HFF-Myc (cell line): ENCODE measurements at regions not wholly inside any gene's neighbourhood (a gene's known extent, or its start where the extent isn't known, plus 50 kb on each side); places are given as distances from the start of the nearest gene placed in this dataset.
"Not testable (repeated sequence)": the region's sequence is repeated elsewhere in the genome, so short reads cannot be mapped to it uniquely, and the experiment has no call there.

Experiments
- DNase-seq: peaks from one replicate; pipeline ENCODE4 v3.0.0-alpha.2; 2011; ENCODE audit warnings: low read depth; ENCODE audit errors: extremely low read depth
- H3K4me3 ChIP-seq: replicated peaks from 2 replicates; pipeline ENCODE4 v1.5.1; 2011; ENCODE audit warnings: low read depth, mild to moderate bottlenecking, control low read depth, low read length
- CTCF ChIP-seq: IDR thresholded peaks from 2 replicates; pipeline ENCODE4 v1.5.1; 2012; ENCODE audit warnings: mild to moderate bottlenecking, low read depth, low read length, control low read depth; ENCODE audit errors: missing control alignments

DNA sequence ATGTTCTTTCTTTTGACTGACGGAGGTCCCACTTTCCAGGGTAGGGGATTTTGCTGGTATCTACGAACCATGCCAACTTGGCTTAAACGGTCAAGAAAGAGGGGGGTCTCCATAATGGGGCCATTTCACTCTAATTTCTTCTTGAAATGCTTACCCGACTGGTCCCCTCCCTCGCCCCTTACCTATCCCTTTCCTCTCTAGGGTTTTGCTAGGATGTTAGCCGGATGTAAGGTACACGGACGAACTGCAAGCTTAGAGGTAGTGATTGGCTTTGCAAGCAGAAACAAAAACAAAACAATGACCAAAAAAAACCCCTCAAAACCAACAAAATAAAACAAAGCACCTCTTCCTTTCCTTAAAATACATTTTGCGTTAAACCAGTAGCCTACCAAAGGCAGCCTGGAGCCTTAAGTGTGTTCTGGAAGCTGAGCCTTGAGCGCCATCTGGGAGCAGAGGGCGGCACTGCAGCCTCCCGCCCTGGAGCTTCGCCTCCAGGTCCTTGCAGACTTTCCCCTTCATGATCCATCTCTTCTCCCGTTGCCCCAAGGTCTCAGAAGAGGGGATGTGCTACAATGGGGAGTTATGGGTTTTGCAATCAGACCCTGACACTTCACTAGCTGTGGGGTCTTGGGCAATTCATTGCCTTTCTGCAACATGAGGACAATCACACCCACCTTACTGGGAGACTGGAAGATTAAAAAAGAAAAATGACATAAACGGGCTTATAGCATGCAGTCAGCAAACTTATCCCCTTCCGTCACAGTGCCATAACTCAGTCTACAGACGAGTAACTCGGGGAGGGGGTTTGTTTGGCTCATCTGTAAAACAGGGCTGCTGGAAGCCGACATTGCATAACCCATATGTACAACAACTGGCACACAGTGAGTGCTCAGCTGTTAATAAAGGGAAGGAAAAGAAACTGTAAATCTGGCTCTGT lies 125.9 kb upstream of the RRN3 start:
- H3K4me3 ChIP-seq, DNase-seq: not testable (repeated sequence)
- TF ChIP-seq CTCF = peak; percentile 61

DNA sequence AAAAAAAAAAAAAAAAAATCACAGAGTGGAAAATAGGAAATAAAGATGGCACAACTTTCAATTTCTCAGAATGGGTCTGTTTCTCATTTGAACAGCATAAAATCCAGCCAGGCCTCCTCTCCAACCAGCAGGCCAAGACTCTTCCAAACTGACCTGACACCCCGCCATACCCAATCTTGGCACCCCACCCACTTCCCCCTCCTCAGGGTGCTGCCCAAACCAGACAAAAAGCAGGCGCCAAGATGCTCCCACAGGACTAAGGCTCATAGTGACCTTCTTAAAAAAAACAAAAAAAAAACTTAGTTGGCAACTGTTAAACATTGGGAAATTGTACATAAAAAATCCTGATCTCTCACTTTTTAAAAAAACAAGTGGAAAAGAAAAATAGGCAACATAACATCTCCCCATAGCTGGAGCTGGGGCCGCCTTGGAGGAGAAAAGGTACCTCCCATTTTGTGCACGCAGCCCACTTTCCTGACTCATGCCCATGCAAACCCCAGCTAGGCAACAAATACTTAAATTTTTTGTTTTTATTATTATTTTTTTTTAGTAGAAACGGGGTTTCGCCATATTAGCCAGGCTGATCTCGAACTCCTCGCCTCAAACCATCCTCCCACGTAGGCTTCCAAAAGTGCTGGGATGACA lies 124.9 kb upstream of the RRN3 start:
- DNase-seq, H3K4me3 ChIP-seq: not testable (repeated sequence)

- not testable (repeated sequence) for DNase-seq
Measured at GRCh38 chr16:15207202-15207981, 113.3 kb upstream of the RRN3 start.

GRCh38 chr16:15206439-15206838 lies 112.4 kb upstream of the RRN3 start:
- H3K4me3 ChIP-seq, DNase-seq: not testable (repeated sequence)

More at GRCh38 chr16:15207202-15207981, 113.3 kb upstream of the RRN3 start:
- not testable (repeated sequence) for H3K4me3 ChIP-seq

- not testable (repeated sequence) for DNase-seq, H3K4me3 ChIP-seq
Measured at GRCh38 chr16:15205939-15206338, 111.9 kb upstream of the RRN3 start.

GRCh38 chr16:15204571-15204970 lies 110.5 kb upstream of the RRN3 start:
- DNase-seq, H3K4me3 ChIP-seq: not testable (repeated sequence)

DNA sequence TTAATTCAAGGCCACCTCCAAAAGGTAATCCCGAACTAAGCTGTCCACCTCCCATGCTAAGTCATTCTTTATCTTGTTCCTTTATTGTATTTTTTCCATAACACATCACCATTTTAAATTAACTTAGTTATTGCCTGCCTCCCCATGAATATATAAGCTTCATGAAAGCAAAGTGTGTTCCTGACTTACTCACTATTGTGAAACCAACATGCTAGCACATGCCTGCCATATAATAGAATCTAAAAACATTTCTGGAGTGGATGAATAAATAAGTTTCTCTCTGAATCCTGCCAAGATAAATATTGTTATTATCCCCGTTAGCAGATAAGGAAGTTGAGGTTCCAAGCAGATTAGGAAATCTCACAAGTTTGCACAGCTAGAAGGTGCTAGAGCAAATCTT lies 98.7 kb upstream of the RRN3 start:
- DNase-seq, H3K4me3 ChIP-seq: not testable (repeated sequence)

- not testable (repeated sequence) for H3K4me3 ChIP-seq, DNase-seq
Measured at GRCh38 chr16:15192197-15192596, 98.1 kb upstream of the RRN3 start.

GRCh38 chr16:15189478-15189877 lies 95.4 kb upstream of the RRN3 start:
- not testable (repeated sequence) for DNase-seq, H3K4me3 ChIP-seq
